Endothelial cell of umbilical vein (primary cell): ENCODE measurements at regions not wholly inside any gene's neighbourhood (a gene's known extent, or its start where the extent isn't known, plus 50 kb on each side); places are given as distances from the start of the nearest gene placed in this dataset.

Source experiments
- BruUV-seq: library from RNA; stranded (reverse); fragments of 400-500 nt; replicated peaks from 2 replicates; lab custom pipeline; 2021; lab: Mats Ljungman, UMichigan
- CTCF ChIA-PET: fragments of 300-600, 350-600 bp; sonication (Branson Sonifier 250); formaldehyde crosslinking; loops from one replicate; lab custom pipeline; 2021; ENCODE audit warnings: antibody characterized with exemption, inconsistent platforms; lab: Charles Lee
- POLR2A ChIA-PET: fragments of 300-600, 350-600 bp; sonication (Branson Sonifier 250); formaldehyde crosslinking; loops from one replicate; lab custom pipeline; 2021; ENCODE audit warnings: antibody characterized with exemption, inconsistent platforms; lab: Charles Lee
- DNase-seq: peaks from one replicate; pipeline ENCODE4 v3.0.0-alpha.2; 2011; ENCODE audit warnings: low read depth, low spot score
- FAIRE-seq: peaks from 2 replicates; lab custom pipeline; 2011; peaks lifted over from hg19 to GRCh38; lab: Jason Lieb, UNC
- H2AFZ ChIP-seq: 2 replicates; pipeline ENCODE4 v1.6.0; 2012; ENCODE audit warnings: low read depth, low read length, control low read depth, inconsistent platforms
- H3K27ac ChIP-seq: 2 replicates; pipeline ENCODE4 v1.5.1; 2011; ENCODE audit warnings: low read depth, mild to moderate bottlenecking, control low read depth, low read length, moderate library complexity; ENCODE audit not compliant: insufficient read depth
- H3K27me3 ChIP-seq, 2 experiments: 2 replicates each; pipeline versions ENCODE4 v1.6.0 to v1.6.1; 2011; ENCODE audit warnings: low read length in 2 of 2, mixed read lengths in 1 of 2; ENCODE audit not compliant: control insufficient read depth in 2 of 2, insufficient read depth in 2 of 2
- H3K36me3 ChIP-seq, 2 experiments: 2 replicates in 1 of 2; 3 replicates in 1 of 2; pipeline ENCODE4 v1.5.1; 2011; ENCODE audit warnings: low read length in 2 of 2, mild to moderate bottlenecking in 1 of 2, moderate library complexity in 1 of 2; ENCODE audit not compliant: control insufficient read depth in 2 of 2, insufficient read depth in 2 of 2; ENCODE audit errors: extremely low read depth in 1 of 2
- H3K4me1 ChIP-seq: 3 replicates; pipeline ENCODE4 v1.5.1; 2011; ENCODE audit warnings: mild to moderate bottlenecking, low read length; ENCODE audit not compliant: control insufficient read depth, insufficient read depth; ENCODE audit errors: extremely low read depth
- H3K4me2 ChIP-seq: 2 replicates; pipeline ENCODE4 v1.6.1; 2011; ENCODE audit warnings: low read length, control low read depth, mixed read lengths; ENCODE audit not compliant: insufficient read depth
- H3K4me3 ChIP-seq, 3 experiments: fragments of 200-600 bp in 1 of 3; sonication (generic), shearing (Covaris generic) in 1 of 3; replicated peaks in 1 of 3; 2 replicates each; pipeline ENCODE4 v1.5.1; 2011 to 2016; ENCODE audit warnings: control low read depth in 3 of 3, low read length in 3 of 3, mild to moderate bottlenecking in 2 of 3, inconsistent platforms in 1 of 3, low read depth in 1 of 3, moderate library complexity in 1 of 3; ENCODE audit not compliant: insufficient read depth in 1 of 3
- H3K79me2 ChIP-seq: 2 replicates; pipeline ENCODE4 v1.6.0; 2012; ENCODE audit warnings: low read length, inconsistent platforms; ENCODE audit not compliant: control insufficient read depth, insufficient read depth
- H3K9ac ChIP-seq: replicated peaks from 2 replicates; pipeline ENCODE3; 2011; ENCODE audit warnings: low read length, control low read depth; ENCODE audit not compliant: insufficient read depth; ENCODE audit errors: extremely low read depth
- H3K9me1 ChIP-seq: replicated peaks from 3 replicates; pipeline ENCODE4 v1.6.0; 2011; ENCODE audit warnings: mild to moderate bottlenecking, low read length; ENCODE audit not compliant: control insufficient read depth, insufficient read depth; ENCODE audit errors: extremely low read depth
- H3K9me3 ChIP-seq: replicated peaks from 2 replicates; pipeline ENCODE4 v1.5.1; 2012; ENCODE audit warnings: low read length, inconsistent platforms; ENCODE audit not compliant: control insufficient read depth, insufficient read depth
- H4K20me1 ChIP-seq: replicated peaks from 2 replicates; pipeline ENCODE3; 2011; ENCODE audit warnings: mild to moderate bottlenecking, low read length; ENCODE audit not compliant: control insufficient read depth, insufficient read depth; ENCODE audit errors: extremely low read depth
- EZH2 ChIP-seq: IDR thresholded peaks from 2 replicates; pipeline ENCODE4 v1.6.1; 2012; ENCODE audit warnings: borderline replicate concordance, low read depth, mild to moderate bottlenecking, moderate library complexity, low read length, inconsistent platforms; ENCODE audit not compliant: severe bottlenecking
- FOS ChIP-seq: IDR thresholded peaks from 2 replicates; pipeline ENCODE4 v1.6.1; 2011; ENCODE audit warnings: mild to moderate bottlenecking, low read length, moderate library complexity, borderline replicate concordance; ENCODE audit not compliant: insufficient read depth
- GATA2 ChIP-seq: IDR thresholded peaks from 2 replicates; pipeline ENCODE4 v1.7.0; 2011; ENCODE audit warnings: low read depth, mild to moderate bottlenecking, moderate library complexity, mixed read lengths, low read length; ENCODE audit not compliant: insufficient read length, insufficient read depth
- JUN ChIP-seq: IDR thresholded peaks from 2 replicates; pipeline ENCODE4 v1.6.1; 2011; ENCODE audit warnings: borderline replicate concordance, low read depth; ENCODE audit not compliant: insufficient read length, insufficient read depth
- MYC ChIP-seq: IDR thresholded peaks from one replicate; pipeline ENCODE4 v1.6.1; 2011; ENCODE audit warnings: mild to moderate bottlenecking, low read depth, low read length
- POLR2A ChIP-seq: IDR thresholded peaks from 2 replicates; pipeline ENCODE4 v1.6.1; 2012; ENCODE audit warnings: low read depth, mild to moderate bottlenecking, control low read depth, low read length
- POLR2AphosphoS5 ChIP-seq: IDR thresholded peaks from 2 replicates; pipeline ENCODE4 v1.6.1; 2012; ENCODE audit warnings: low read depth, mild to moderate bottlenecking, control low read depth, low read length, moderate library complexity; ENCODE audit not compliant: insufficient read depth
- dilution Hi-C: fragments of 300-500 bp; cut with MboI; formaldehyde crosslinking; loops from one replicate; pipeline ENCODE4 v1.15.0; 2019; ENCODE audit warnings: low sequenced_read_pairs; ENCODE audit not compliant: extremely low pct_ligation_motif_present
- intact Hi-C: fragments of 100-400 bp; cut with micrococcal nuclease; formaldehyde crosslinking; loops from one replicate; pipeline ENCODE4 v1.10.0; 2022
- TF ChIP-seq, protein P1 (sequence below), 2 donors: IDR thresholded peaks; 1 replicate in 1 of 2; 2 replicates in 1 of 2; pipeline ENCODE4 v1.5.1; 2011; ENCODE audit warnings: low read length in 2 of 2, mild to moderate bottlenecking in 2 of 2, moderate library complexity in 2 of 2, control low read depth in 1 of 2, inconsistent platforms in 1 of 2, low read depth in 1 of 2; ENCODE audit not compliant: insufficient read depth in 1 of 2; ENCODE audit errors: extremely low read depth in 1 of 2
- TF ChIP-seq, protein P2 (sequence below): IDR thresholded peaks from 2 replicates; pipeline ENCODE4 v1.6.1; 2011; ENCODE audit not compliant: insufficient read depth, insufficient read length

DNA sequence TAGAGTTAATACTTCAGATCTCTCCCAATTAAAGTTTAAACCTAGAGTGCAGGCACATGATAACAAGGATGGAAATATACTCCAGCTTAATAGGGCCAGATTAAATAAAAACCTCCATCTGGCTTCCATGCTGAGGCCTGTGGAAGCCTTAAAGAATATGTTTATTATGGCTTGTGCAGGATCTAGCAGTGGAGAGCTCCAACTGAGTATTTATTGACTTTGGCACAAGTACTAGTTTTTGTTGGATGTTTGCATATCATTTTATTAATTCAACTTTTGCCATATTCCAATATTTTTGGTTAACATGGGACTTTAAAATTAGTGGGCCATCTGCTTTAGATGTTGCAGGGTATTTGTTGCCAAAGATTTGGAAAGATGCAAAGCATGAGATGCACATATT, 860.4 kb upstream of the SOX11 start:
- H3K9me3 ChIP-seq, result no peaks in the 10 kb centered on the region
- POLR2A ChIA-PET, result no interaction called here
- dilution Hi-C loops, result no loop called here

More for the DNA sequence above, 860.4 kb upstream of the SOX11 start:
- no peaks in the 10 kb centered on the region for H3K27me3 ChIP-seq
- no peak overlapping the region for H3K4me3 ChIP-seq
- H3K4me1 ChIP-seq, result no peaks in the 10 kb centered on the region
- DNase-seq (no peak), FAIRE-seq (no peak)
- H3K9me1 ChIP-seq, result no peaks in the 10 kb centered on the region
- BruUV-seq, result no TSS peak
- TF ChIP-seq JUN (no peak), EZH2 (no peak), GATA2 (no peak), POLR2AphosphoS5 (no peak), MYC (no peak), POLR2A (no peak), FOS (no peak)
- TF ChIP-seq, protein P1, sequence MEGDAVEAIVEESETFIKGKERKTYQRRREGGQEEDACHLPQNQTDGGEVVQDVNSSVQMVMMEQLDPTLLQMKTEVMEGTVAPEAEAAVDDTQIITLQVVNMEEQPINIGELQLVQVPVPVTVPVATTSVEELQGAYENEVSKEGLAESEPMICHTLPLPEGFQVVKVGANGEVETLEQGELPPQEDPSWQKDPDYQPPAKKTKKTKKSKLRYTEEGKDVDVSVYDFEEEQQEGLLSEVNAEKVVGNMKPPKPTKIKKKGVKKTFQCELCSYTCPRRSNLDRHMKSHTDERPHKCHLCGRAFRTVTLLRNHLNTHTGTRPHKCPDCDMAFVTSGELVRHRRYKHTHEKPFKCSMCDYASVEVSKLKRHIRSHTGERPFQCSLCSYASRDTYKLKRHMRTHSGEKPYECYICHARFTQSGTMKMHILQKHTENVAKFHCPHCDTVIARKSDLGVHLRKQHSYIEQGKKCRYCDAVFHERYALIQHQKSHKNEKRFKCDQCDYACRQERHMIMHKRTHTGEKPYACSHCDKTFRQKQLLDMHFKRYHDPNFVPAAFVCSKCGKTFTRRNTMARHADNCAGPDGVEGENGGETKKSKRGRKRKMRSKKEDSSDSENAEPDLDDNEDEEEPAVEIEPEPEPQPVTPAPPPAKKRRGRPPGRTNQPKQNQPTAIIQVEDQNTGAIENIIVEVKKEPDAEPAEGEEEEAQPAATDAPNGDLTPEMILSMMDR (IDR thresholded peaks at IDR 0.05; ENCODE audit: extremely low read depth in 1 of 2, insufficient read depth in 1 of 2, low read depth in 1 of 2, low read length in 2 of 2), result no peak
- TF ChIP-seq, protein P2, sequence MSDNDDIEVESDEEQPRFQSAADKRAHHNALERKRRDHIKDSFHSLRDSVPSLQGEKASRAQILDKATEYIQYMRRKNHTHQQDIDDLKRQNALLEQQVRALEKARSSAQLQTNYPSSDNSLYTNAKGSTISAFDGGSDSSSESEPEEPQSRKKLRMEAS, result no peak
- no peak overlapping the region for H3K9ac ChIP-seq
- H3K27ac ChIP-seq, result no peak overlapping the region
- intact Hi-C loops, result no loop called here
- CTCF ChIA-PET, result no interaction called here
- H3K79me2 ChIP-seq, result no peaks in the 10 kb centered on the region
- H3K4me2 ChIP-seq, result no peak overlapping the region
- H4K20me1 ChIP-seq, result no peaks in the 10 kb centered on the region
- H2AFZ ChIP-seq, result no peak overlapping the region
- no peaks in the 10 kb centered on the region for H3K36me3 ChIP-seq
